CD4-positive, alpha-beta T cell treated with Interleukin-4 for 4 hours (primary cell): ENCODE measurements at regions not wholly inside any gene's neighbourhood (a gene's known extent, or its start where the extent isn't known, plus 50 kb on each side); places are given as distances from the start of the nearest gene placed in this dataset.

ENCODE experiments used
- DNase-seq: peaks from one replicate; pipeline ENCODE4 v3.0.0-alpha.2; 2020

DNA sequence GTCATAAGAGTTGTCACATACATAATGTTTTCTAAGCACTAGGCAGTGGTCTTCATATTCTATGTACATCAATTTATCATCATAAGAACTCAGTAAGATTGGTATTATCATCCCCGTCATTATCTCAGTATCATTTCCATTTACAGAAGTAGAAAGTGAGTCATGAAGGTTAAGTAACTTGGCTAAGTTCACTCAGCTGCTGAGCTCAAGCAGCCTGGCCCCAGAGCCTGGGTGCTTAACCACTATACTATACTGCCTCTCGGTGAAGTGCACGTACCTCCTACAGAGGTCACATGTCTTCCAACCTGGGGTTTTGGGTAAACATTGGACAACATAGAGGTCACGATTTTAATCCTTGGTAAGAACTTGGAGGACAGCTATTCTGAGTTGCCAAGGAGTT is 161.5 kb upstream of the GATB start:
- DNase-seq, result no peak

DNA sequence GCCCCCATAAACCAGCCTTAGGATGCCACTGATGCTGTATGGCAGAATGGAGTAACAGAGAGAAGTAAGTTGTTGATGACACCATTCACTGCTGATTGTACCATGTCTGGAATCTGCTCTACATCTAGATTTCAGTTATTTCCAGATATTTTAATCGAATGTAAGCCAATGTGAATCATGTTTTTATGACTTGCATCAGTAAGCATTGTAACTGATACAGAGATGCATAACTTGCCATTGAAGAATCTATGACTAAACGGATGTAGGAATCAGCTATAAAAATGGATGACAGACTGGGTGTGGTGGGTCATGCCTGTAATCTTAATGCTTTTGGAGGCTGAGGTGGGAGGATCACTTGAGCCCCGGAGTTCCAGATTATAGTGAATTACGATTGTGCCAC is 161.0 kb upstream of the GATB start:
- DNase-seq, result no peak

DNA sequence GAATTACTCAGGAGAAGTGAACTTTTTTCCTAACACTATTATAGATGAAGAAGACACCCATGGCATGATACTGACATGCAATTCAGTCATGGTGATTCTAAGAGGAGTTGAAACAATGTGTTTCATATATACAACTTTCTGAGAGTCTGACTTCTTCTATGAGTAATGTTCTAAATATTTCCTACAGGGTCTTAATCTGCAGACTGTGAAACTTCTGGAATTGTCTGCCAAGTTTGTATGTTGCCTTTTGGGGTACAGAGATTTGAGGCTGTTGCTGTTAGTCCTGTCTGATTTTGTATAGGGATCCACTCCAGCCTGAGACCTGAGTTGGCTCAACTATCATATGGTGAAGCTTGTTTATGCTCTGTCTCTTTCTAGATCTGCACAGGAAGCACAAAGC is 160.6 kb upstream of the GATB start:
- DNase-seq, result no peak

DNA sequence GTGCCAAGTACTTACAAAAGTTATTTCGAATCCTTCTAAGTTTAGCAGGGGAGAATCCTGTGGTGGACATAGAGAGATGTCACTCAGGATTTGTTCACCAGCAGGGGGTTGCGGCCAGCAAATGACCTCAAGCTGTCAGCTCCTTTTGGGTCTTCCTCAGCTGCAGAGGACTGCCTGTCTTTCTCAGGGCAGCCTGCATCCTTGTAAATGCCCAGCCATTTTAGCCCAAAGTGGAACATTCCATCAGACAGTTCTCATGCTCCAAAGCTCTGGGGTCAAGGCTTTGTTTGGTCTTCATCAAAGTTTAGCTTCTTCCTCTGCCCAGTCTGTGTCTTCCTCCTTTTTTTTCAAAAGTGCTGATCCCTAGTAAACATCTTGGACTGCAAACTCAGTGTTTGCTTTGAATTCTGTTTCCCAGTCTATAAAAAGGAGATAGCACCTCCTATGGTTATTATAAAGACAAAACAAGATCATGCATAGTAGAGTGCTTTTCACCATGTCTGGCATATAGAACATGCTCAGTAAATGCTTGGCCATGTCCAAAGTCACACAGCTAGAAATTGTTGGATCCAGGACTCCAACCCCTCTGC is 156.4 kb upstream of the GATB start:
- DNase-seq, result no peak

GRCh38 chr4:151912632-151913031 is 151.8 kb upstream of the GATB start:
- no peak for DNase-seq

- no peak for DNase-seq
Measured at GRCh38 chr4:151911970-151912369, 151.2 kb upstream of the GATB start.

DNA sequence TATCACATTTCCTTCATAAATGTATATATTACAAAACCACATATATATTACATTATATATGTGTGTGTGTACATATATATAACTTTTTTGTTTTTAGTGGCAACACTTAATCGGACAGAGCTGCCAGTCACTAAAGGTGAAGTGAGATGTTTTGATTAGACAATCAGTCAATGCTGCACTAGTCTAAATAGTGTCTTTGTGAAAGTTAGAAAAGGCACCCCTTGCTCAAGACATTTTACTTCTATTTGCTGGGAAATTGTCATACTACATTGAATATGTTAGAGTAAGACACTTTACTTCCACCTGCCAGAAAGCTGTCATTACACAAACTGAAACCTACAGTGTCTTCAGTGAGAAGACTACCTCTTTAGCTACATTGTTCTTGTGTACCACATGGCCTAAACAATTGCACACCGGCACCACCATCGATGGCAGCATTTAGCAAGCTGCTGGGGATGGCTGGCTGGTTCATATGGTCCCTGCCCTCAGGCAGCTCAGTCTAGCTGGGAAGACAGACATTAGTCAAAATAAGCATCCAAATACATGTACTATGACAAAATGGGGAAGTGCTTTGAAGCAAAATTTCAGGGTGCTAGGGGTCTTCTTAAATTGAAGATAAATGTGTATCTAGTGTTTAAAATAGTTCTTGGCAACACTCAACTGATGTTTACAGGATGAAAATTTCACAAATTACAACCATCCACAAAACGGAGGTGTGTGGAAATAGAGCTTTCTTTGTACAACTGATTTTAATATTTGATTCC is 148.1 kb upstream of the GATB start:
- DNase-seq, result no peak

GRCh38 chr4:151908201-151908600 is 147.4 kb upstream of the GATB start:
- DNase-seq, result no peak

DNA sequence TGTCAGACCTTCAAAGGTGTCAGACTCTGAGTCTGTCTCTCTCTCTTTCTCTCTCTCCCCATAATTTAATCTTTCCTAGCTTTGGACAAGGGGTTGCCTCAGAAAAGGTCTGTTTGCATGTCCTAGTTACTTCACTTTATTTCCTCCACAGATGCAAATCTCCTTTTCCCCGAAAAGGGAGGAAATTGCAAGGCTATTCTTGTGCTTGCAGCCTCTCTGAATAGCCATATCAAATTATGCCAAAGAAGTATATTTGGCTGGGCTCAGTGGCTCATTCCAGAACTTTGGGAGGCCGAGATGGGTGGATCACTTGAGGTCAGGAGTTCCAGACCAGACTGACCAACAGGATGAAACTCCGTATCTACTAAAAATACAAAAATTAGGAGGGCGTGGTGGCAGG is 145.6 kb upstream of the GATB start:
- no peak for DNase-seq

- DNase-seq, result no peak
Measured at GRCh38 chr4:151905197-151905596, 144.4 kb upstream of the GATB start.

DNA sequence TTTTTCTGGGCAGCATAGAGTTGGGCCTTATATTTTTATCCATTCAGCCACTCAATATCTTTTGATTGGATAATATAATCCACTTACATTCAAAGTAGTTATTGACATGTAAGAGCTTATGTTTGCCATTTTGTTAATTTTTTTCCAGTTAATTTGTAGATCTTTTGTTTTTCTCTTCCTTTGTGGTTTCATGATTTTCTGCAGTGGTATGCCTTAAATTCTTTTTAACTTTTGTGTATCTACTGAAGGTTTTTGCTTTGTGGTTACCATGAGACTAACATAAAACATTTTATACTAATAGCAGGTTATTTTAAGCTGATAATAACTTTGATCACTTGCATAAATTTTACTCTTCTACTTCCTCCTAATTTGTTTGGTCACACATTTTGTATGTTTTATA is 140.8 kb upstream of the GATB start:
- no peak for DNase-seq

- no peak for DNase-seq
Measured at GRCh38 chr4:151896880-151897279, 136.1 kb upstream of the GATB start.

DNA sequence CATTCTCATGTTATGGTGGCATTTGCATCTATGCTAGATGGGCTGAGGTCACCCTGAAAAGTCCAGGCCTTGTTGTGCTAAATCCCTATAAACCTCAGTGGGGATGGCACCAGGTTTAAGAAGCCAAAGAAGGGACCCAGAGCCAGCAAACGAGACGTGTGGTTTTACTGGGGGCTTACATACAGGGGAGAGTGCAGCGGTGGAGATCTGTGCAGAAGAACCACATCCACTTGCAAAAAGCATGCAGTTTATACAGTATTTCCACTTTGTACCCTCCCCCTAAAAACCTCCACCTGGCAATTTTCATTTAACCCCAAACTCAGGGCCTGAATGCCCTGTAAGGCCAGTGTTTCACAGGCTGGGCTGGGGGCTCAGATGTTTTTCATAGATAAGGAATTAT is 134.9 kb upstream of the GATB start:
- DNase-seq, result no peak

DNA sequence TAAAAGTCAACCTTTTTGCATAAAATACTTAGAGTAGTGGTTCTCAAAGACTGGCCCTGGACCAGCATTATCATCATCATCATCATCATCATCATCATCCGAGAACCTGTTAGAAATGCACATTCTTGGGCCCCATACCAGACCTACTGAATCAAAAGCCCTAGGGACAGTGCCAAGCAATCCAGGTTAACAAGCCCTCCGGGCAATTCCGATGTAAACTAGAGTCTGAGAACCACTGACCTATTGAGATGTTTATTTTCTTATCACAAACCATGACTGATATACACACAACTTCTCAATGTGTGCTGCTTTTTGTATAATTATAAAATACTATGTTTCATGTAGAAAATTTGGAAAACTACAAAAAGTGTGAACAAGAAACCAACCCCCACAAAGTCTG is 133.4 kb upstream of the GATB start:
- no peak for DNase-seq

DNA sequence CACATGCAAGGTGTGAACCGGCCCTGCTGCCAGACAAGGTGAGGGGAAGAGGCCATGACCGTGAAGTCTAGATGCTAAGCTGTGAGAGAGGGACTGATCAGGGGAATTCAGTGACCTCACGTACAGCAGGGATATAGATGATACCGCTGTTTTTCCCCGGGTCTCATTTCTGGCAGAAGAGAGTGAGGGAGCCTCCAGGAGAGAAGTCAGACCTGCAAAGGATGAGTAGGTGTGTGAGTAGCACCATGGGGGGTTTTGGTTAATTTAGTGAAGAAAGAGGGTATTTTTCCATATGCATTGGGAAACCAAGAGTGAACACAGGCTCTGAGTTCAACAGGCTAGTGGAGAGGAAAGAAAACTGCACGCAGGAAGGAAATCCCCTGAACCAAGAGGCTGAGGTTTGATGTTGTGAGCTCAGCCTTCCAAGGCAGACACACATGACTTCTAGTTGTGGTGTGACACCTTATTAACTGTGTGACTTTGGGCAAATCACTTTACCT is 127.6 kb upstream of the GATB start:
- DNase-seq, result no peak

GRCh38 chr4:151887816-151888180 is 127.0 kb upstream of the GATB start:
- no peak for DNase-seq

GRCh38 chr4:151887031-151887815 is 126.4 kb upstream of the GATB start:
- no peak for DNase-seq

DNA sequence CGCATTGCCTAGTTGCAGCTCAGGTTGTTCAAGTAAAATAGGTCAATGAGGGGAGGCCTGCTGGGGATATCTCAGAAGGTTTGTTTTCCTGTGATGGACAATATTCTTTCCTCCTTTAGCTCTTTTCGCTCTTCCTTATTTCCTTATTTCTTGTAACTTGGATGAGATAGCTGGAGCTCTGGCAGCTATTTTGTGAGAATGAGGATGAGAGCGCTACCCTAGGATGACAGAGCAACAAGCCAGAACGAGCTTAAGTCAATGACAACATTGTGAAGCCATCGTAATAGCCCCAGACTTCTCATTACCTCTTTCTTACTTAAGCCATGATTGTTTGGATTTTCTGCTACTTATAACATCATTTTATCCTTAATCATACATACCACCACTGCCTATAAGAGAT is 124.3 kb upstream of the GATB start:
- no peak for DNase-seq

DNA sequence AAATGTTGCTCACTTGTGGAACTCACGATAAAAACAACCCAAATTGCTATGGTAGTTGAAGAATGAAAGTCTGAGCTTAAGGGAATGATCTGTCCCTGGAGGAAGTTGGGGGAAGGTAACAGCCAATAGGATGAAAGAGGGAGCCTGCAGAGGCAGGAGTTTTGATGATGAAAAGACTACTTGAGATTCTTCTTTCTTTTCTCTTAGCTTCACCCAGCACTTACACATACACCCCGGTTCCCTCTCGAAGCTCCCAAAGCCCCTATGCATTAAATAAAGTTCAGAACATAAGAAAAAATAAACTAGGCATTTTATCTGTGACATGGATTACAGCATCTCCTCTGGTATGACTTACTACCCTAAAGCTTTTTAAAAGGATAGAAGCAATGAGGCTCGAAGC is 122.9 kb upstream of the GATB start:
- DNase-seq, result no peak

GRCh38 chr4:151882072-151882803 is 121.4 kb upstream of the GATB start:
- DNase-seq, result no peak

DNA sequence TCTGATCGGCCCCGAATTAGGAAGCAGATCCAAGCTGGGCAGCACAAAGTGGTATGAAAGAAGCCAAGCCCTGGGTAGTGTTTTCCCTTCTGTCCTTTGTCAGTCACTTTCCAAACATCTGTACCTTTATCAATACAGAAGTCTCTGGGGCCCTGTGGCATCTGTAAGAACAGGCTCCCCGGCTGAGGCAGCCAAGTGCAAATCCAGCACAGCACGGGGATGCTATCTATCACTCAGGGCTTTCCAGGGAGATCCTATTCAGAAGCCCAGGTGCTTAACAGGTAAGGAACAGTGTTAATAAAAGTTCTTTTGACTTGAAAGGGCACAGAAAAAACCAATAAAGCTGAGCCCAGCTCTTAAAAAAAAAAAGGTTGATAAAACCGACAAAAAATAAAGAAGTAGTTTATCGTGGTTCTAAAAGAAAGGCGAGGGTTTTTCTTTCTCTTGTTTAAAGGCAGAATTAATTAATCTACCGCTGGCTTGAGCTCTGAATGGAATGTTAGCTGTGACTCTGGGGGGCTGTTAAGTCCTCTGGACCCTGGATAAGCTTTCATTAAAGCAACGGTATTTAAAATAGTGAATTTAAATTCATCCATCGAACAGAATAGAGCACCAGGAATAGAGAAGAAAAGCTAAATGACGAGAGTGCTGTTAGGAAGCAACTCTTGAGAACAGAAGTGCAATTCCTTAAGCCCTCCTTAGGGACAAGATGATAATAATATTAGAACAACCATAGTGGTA is 119.1 kb upstream of the GATB start:
- no peak for DNase-seq

DNA sequence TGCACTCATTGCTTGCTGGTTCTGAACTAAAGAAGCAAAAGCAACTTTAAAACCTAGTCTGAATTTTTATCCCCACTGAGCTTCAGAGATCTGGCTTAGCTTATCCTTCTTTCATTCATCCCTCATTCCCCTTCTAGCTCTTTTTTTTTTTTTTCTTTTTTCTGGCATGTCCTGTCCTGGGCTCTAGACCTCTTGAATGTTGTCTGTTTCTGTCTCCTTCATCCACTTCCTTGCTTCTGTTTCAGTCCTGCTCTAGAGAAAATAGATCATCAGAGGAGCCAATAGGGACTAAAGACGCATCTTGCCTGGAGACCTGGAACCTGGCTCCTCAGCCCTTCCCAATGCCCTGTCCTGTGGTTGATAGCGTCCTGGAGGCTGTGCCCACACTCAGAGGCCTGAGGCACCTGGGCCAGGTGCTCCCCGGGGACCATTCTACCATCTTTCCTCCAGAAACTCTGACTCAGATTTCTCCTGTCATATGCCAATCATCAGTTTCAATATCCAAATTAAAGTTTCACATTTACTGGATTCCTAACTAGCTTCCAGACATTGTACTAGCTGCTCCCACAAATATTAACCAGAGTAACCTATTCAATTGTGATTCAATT is 115.7 kb upstream of the GATB start:
- no peak for DNase-seq
